Stimulated activated CD4-positive, alpha-beta T cell treated with anti-CD3 and anti-CD28 coated beads, Interleukin-2, amount 100 ng/mL, for 48 hours (primary cell): ENCODE measurements at regions not wholly inside any gene's neighbourhood (a gene's known extent, or its start where the extent isn't known, plus 50 kb on each side); places are given as distances from the start of the nearest gene placed in this dataset.

Experiments
- DNase-seq, 2 donors: peaks; one replicate each; pipeline ENCODE4 v3.0.0-alpha.2; 2020

DNA sequence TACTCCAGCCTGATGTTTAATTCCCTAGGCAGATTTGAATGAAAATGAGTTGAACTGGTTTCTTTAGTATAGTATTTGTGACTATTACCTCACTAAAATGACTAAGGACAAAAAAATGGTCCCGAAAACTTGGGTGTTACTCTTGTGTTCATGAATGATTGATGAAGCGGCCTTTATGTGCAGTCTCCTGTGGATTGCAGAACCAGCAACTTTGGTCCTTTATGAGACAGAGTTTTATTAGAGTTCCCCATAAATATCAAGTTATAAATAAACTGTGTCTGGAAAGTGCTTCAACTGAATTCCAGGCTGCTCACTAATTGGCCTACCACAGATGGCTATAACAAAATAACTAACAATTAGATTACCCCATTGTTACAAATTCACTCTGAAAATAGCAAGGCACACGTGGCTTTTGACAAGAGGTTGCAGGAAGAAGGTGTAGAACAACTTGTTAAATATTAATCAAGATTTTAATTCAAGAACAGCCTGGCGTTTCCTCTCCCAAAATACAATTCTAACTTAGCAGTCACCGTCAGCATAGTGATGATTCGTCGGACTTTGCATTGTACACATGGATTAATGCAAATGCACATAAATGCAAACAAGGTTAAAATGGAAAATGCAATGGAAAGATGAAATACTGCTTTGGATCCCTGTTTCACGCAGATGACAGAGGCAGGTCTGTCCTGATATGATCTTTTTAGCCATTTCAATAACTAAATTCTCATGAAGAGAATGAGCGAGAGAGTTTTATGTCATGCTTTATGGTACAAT lies 567.3 kb upstream of the ZNF717 start:
- no peak for DNase-seq

DNA sequence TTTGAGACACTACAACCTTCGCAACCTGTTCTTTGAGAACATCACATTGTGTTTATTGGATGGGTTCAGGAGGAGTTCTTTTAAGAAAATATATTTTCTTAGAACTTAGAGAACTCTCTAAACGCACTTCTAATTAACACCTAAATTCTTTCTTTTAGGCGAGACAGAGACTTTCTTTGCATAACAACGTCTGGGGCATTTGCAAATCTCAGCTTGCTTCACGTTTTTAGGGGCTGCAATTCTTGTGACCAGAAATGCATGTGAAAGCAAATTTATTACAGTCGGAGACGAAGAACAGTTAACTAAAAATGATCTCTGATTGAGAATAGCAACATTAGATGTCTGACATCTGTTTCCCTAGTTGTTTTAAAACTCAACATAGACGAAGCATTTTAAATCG lies 568.3 kb upstream of the ZNF717 start:
- no peak for DNase-seq

DNA sequence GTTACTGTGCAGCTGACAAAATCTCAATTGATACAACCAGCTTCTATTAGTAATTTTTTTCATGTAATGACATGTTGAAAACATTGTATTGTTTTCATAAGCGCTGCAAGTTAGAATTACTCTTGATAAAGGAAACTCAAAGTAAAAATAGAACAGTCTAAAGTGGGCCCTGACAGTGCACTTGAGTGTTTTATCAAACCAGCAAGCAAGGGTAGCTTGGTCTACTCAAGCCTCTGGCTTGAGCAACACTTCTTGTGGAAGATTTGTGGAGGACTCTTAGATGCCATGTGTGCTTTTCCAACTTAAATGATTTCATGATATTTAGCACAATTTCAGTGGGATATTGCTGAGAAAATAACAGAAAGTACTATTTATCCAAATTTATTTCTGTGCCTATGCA lies 575.7 kb upstream of the ZNF717 start:
- DNase-seq: no peak

DNA sequence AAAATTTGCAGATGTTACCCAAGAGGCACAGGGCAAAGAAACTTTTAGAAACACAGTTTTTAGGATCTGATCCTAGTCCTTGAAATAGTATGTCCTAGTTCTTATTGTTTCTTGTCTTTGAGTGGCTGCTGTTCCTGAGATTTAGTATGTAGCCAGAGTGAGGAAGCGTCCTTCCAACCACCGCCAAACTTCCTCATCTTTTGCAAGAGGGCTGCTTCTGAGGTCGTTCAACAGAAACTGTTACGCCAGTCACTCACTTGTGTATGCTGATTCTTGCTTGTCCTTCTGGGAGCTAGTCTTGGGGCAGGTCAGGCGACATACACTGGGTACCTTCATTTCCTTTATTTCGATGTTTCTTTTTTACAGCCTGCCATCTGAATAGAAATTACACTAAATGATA lies 577.3 kb upstream of the ZNF717 start:
- DNase-seq: no peak

DNA sequence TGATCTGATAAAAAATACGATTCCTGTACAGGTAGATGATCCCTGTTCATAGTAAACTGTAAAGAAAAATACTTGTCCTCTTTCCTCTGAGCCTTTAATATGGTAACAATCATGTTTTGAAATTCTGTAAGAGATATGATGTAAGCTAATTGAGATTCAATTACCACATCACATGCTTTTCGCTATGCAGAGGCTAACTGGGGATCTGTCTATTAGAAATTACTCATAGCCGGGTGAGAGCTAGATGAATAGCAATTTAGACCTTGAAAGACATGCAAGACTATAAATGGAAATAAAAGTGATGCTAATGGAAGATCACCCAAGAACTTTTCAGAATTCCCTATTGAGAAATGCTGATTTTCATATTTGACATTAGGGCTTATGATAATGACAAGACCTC lies 579.9 kb upstream of the ZNF717 start:
- no peak for DNase-seq

DNA sequence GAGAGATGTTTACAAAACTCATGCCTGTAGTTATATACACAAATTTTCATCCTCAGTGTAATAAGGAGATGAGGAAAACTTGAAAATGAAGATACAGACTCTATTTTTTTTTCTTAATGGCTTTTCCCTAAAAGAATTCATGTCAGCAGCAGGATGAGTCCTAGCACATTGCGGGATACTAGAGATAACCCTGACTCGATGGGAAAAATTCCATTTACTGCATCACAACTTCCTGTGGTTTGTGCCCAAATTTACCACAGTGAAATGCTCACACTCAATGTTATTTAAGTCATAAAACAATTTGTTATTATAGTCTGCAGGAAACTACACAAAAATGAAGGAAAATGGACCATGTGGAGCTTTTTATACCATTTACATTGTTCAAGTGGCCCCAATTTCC lies 581.9 kb upstream of the ZNF717 start:
- no peak for DNase-seq

DNA sequence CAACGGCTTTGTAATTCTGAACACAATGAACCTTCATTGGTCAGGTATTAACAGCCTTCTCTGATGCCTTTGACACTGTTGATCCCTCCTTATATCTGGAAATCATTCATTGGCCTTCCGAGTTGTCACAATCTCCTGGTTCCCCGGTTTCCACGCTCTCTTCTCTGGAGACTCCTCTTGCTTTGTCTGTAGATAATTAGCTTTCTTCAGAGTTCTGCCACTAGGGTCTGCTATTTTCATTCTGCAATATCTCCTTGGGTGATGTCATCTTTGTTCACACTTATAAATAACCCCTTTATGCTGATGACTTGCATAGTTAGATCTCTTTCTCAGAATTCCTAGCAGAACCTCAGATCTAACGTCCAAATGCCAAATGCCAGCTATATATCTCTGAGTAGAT lies 583.8 kb upstream of the ZNF717 start:
- DNase-seq: no peak

DNA sequence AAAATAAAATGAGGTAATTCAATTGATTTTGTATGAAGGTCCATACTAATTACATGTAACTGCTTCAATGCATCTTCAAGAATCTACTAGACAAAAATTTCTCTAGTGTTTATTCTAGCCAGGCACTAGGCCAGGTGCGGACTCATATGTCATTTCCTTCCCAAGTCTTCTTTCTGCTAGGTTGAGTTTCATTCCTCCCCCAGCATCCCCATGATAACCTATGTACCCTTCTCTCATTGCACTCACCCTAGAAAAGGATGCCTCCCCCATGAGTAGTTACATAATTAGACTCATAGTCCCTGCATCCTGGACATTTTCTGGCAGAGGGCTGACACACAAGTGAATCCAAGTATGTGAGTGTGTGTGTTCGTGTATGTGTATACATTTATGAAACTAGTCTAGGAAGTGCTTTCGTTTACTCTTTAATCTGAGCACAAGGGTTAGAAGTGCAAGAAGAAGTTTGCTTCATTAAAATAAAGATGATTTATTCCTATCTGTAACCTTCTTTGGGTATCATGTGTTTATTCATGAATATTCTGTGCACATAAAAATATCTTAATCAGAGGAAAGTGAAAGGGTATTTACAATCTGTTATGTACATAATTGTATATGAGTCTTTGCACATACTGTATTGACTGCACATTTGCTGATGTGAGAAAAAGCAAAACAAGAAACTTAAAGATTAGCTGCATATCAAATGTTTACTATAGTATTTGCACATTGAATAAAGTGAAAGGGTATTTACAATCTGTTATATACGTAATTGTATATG lies 585.6 kb upstream of the ZNF717 start:
- DNase-seq: no peak

DNA sequence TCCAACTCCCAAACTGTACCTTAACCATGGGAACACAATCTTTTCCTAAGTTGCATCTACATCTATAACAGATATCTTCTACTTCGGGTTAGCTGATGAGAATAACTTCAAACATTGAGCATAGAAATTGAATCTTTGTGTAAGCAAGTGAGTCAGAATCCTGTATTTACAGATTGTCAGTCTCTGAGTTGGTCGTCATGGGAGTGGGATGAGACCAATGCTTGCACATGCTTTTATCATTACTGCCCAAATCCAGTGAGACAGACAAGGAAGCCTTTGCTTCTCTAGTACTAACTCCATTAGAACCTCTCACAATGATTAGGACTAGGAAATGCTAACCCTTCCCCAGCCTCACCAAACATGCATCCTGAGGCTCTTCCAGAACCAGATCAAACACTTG lies 587.1 kb upstream of the ZNF717 start:
- DNase-seq: no peak

DNA sequence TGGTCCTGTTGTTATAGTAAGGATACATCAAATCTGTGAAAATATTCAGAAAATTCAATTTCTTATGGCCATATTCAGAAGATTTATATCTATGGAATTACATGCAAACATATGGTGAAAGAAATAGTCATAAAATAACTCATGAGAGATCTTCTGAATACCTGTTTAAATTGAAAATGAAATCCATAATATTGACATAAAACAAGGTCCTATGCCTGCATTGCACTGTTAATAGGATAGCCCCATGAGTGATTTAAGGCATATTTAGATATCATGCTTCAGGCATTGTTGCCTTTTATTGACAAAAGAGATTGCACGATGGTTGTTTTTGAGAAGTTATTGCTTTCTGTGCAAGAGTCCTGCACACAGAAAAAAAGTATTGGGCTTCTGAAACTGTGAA lies 591.7 kb upstream of the ZNF717 start:
- DNase-seq: no peak

DNA sequence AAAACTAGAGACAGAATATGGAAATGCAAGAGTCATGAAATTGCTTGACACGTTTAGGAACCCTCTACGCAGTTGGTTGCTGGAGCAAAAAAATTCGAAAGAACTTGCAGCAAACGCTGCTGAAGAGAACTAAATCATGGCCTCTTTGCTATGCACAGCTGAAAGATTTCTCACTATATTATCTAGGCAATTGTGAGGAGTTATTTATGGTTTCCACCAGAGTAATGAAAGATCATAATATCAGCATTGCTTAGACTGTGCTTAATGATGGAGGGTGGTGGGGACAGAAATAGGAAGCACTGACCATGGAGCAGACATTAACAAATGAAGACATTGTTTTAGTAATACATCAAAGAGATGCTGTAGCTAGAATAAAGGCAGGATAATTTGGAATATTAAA lies 593.4 kb upstream of the ZNF717 start:
- no peak for DNase-seq

DNA sequence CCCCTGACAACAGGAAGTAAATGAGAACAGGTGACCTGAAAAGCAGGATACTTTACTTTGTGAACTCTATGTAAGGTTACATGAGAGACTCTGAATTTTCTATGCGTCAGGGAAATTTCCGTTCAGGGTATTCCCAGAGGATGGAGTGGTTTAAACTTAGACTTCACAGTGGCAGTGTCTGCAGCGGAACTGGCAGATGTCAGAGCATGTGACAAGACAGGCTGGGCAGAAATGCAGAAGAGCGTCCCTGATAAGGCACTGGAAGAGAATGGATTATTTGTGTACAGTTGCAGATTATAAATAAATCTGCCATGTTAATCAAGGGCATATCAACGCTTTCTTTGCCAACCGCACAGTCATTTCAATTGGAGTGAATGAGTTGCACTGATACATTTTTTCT lies 598.4 kb upstream of the ZNF717 start:
- no peak for DNase-seq

DNA sequence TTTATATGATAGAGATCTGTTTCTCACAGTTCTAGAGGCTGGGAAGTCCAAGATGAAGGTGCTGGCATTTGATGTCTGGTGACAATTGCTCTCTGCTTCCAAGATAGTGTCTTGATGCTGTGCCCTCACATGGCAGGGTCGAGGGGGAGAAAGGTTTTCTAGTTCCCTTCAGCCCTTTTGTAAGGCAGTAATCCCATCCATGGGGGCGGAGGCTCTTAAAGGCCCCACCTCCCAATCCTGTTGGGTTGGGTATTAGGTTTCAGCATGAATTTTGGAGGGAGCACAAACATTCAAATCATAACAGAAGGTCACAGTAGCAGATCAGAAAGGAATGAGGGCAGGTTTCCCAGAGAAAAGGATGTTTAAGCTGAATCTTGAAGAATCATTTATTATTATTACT lies 601.7 kb upstream of the ZNF717 start:
- no peak for DNase-seq

DNA sequence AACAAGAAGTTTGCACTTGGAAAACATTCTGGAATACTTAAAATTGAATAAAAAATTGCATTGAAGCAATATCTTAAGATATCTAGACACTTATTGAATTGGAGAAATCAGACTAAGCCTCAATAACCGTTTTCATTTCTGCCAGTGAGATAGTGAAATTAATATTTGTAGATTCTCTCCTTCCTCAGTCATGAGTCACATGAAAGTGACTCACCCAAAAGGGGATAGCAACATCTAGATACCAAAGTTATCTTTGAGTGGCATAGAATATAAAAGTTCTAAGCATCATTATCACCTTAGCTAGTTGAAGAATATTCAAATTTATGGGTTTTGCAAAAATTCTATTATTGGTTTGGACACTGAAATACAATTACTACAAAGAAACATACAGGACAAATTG lies 614.8 kb upstream of the ZNF717 start:
- no peak for DNase-seq

DNA sequence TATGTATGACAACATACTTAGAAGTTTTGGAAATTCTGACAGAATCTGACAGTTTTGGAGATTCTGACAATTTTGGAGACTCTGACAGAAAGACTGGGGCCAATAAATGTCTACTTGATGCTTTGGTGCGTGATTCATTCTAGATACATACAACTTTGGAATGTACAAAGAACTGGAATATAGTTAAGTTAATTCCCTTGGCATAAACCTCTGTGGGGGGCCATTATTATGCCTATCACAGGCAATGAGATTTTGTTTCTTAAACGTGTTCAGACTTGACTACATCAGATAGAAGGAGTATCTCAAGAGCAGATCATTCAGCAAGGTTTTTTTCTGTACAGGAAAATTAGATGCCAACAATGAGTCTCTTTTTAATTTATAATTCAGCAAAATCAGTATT lies 617.6 kb upstream of the ZNF717 start:
- DNase-seq: no peak

DNA sequence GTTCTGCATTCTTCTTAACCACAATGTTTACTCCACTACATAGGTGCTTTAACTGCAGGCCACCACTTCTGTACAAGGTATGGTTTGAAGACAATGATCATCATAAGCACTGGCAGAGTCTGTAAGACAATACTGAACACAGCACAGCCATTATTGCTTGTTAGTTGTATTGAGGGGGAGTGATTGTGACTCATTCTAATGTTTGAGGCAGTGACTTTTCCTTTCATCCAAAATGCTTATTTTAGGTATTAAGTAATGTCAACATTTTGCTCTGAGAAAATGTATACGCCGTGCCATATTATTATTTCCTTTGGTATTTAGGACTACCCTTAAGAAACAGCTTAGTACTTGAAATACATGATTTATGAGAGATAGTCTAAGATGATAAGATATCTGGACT lies 618.2 kb upstream of the ZNF717 start:
- no peak for DNase-seq

DNA sequence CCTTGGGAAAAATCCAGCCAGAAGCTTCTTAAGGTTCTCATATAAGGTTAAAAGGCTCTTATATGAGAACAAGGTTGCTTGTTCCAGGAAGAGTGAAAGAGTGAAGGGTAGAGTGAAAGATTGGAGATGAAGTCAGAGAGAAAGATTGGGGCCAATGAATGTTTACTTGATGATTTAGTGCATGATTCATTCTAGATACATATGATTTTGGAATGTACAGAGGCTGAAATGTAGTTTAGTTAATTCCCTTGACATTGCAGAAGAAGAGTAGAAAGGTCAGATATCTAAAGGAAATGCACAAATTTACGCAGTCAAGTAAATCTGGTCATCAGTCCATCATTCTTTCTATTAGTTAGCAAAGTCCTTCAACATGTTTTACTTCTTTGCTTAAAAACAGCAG lies 619.8 kb upstream of the ZNF717 start:
- no peak for DNase-seq

DNA sequence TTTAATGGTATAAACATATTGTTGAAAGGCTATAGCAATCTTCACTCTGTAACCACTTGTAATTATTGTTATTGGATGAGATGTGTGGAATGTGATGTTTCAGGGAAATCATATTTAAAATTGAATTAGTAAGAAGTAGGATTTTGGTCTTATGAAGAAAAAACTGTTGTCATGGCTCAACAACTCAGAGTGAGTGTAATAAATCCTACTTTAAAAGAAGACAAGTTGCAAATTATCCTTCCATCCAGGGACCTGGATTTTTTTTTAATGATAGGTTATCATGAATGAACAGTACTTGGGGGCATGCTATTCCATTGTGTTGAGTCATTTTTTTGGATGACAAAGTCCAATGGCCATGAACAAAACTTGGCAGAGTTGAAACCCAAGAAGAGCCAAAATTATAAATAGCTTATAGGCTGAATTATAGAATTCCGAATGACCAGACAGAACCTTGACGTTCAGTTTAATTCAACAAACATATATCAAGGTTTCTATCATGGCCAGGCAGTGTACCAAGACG lies 625.5 kb upstream of the ZNF717 start:
- DNase-seq: no peak

DNA sequence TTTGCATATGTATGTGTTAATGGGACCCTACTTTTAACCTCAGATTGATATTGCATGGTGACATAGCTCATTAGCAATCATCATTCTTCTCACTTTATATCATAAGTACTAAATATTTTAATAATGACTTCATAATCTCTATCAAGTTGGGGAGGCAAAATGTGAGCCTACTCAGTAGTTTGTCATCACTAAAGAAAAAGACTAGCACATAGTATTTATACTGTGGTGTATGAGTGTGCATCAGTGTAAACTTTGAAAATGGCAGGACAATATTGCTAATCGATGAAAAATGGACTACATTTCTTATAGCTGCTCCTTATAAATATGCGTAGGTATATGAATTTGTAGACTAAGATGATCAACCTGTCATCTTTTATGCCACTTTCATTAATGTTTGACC lies 624.5 kb upstream of the ROBO2 start:
- DNase-seq: no peak

DNA sequence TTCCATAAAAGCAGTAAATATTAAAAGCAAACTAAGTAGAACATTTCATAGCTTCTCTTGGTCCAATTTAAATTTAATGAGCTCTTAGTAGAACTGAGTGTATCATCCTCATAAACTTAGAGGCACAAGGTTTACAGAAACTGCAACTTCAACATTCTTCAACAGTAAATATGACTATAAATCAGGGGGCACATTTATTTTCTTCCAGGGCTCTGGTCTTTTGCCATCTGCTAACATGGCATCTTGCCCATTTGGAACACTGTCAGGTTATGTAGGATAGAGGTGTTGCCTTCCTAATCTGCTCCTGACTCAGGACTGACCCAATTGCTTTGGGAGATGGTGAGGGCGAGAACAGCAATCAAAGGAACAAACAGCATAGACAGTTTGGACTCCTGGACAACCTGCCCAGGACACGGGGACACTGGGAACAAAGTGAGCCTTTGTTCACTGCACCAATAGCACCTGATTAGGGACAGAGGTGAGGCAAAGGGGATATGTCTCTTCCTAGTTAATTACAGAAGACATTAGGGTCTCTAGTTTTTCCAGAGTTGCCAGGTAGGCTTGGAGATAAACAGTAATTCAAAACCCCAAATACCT lies 610.2 kb upstream of the ROBO2 start:
- no peak for DNase-seq

DNA sequence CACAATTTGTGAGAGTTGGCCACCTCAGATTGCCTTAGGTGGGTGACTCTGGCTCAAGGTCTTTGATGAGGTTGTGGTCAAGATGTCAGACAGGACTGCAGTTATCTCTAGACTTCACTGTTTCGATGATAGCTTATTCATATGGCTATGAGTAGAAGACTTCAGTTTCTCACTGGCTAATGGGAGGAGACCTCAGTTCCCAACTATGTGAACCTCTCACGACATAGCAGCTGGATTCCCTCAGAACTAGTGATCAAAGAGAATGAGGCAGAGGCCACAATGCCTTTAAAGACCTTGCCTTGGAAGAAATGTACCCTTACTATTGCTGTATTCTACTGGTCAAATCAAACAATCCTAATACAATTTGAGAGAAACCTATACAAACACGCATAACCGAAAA lies 607.5 kb upstream of the ROBO2 start:
- no peak for DNase-seq

DNA sequence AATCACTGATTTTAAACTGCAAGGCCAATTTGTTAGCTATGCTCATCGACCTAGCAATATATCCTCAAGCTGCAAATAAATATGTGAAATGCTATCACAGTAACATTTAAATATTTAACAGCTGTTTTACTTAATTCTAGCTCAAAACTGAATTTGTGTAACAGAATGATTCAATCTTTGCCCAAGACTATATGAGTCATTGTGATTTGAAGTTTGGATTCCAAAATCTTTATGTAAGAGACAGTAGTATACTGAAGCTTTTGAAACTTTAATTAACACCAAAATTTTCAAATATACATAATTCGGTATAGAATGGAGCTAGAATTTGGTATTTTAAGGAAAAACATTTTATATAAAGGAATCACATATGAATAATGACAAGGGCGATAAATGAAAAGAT lies 603.0 kb upstream of the ROBO2 start:
- DNase-seq: no peak

DNA sequence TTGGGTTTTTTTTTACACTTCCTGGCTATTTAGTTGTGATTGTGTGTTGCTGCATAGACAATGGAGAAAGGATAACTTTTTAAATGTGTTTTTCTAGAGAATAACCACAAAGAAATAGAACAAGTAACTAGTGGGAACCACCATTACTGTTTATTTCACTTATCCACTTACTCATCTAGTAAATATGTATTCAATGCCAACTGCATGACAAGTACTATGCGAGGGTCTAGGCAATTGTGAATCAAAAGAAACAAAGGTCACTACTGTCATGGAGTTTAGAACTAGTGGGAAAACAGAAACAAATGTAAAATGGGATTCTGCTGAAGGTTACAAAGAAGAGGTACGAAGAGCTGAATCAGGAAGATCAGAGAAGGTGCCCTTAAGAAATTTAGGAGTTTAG lies 600.9 kb upstream of the ROBO2 start:
- no peak for DNase-seq

DNA sequence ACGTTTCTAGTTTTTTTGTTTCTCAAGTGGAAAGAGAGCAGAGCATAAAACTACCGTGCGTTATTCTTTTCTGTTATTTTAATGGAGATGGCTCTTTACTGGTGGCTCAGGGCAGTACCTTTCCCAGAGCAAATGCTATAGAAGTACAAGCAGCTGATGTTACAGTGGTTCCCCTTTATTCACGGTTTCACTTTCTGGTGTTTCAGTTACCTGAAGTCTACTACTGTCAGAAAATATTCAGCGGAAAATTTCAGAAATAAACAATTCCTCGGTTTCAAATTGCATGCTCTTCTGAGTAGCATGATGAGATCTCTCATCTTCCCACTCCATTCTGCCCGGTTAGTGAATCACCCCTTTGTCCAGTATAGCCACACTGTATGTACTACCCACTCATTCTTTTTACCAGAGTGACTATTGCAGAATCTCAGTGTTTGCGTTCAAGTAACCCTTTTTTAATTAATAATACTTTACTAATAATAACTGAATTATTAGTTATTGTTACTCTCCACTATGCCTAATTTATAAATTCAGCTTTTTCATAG lies 597.5 kb upstream of the ROBO2 start:
- no peak for DNase-seq
